Fibroblast of pulmonary artery (primary cell): ENCODE measurements at regions not wholly inside any gene's neighbourhood (a gene's known extent, or its start where the extent isn't known, plus 50 kb on each side); places are given as distances from the start of the nearest gene placed in this dataset.
A peak's percentile ranks its signal among the peaks of the same experiment; 100 is the strongest.

ENCODE experiments used
- DNase-seq: peaks from one replicate; pipeline ENCODE4 v3.0.0-alpha.2; 2010; ENCODE audit warnings: low read depth
- H3K4me3 ChIP-seq: replicated peaks from 2 replicates; pipeline ENCODE4 v1.5.1; 2011; ENCODE audit warnings: low read depth, mild to moderate bottlenecking, control low read depth, low read length, moderate library complexity
- CTCF ChIP-seq: IDR thresholded peaks from 2 replicates; pipeline ENCODE4 v1.5.1; 2011; ENCODE audit warnings: mild to moderate bottlenecking, control low read depth, low read length, inconsistent platforms; ENCODE audit errors: missing control alignments

DNA sequence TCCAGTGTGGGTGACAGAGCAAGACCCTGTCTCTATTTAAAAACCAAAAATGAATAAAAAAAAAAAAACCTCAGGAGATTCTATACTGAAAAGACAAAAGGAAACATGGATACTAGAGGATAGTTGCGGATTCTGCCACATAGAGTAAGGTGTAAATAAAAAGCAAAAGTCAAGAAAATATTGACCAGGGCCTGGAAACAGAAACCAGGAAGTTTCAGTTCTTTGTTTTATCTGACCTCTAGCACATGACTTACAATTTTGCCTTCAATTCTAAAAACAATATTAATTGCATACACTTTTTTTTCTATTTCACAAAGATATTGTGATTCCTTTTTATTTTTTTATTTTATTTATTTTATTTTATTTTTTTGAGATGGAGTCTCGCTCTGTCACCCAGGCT, 96.2 kb upstream of the NMUR2 start:
- H3K4me3 ChIP-seq: no peak overlapping the region
- no peak for TF ChIP-seq CTCF
- no peak for DNase-seq

DNA sequence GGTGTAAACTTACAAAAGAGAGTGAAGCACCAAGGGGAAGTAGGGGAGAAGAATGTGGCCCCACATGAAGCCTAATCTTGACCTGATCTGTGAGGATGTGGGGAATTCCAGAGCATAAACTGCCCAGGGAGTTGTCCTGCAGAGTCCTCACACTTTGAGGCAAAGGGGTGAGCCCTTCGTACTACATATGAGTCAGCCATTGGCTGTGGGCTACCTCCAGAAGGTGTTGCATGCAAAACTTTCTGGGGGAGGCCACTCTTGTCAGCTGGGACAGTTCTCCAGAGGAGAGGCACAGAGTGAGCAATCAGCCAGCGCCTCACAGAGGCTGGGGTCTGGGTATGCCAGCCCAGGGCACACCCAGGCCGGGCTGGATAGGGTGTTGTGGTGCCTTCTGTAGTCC, 98.1 kb upstream of the NMUR2 start:
- TF ChIP-seq CTCF: no peak
- no peak overlapping the region for H3K4me3 ChIP-seq

DNA sequence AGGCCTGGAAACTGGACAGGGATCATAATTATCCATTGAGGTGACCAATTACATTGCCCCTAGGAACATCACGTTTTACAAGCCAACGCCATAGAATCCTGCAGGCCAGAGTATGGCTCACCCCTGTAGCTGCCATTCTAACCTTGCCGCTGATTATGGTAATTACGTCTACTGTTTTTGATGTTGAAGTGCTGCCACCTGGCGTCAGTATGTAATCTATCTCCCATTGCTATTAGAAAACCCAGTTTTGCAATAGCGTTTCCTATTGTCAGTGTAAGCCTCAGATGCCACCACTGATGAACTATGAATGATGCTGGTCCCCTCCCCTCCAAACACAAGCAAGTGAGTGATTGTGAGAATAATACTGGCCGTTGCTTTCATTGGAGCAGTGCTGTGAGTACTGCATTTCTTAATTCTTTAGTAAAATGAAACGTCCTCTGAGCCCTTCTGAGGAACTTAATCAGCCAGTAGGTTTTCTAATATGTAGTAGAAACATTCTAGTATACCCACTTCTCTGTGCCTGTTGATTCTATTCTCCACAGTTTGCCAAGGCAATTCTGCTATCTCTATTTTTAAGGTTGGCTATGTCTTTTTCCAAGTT, 100.5 kb upstream of the NMUR2 start:
- no peak overlapping the region for H3K4me3 ChIP-seq
- peak; percentile 58 for DNase-seq
- TF ChIP-seq CTCF: peak; percentile 62

More for the DNA sequence above, 98.1 kb upstream of the NMUR2 start:
- no peak for DNase-seq

DNA sequence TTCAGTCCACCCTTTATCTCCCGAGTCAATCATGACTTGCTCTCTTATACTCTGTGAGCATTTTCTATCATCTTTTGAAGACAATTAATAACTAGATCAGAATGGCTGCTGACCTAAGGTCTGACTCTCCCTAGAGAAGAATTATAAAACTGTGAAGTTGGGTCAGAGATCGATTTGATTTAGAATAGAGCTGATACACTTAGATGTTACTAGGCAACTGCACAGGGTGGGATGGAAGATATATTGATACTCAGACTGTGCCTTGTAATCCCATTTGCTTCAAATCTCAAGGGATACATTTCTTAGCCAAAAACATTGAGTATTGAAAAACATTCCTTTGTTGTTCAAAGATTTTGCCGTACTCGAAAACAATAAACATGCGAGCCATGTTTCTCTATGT, 106.0 kb upstream of the NMUR2 start:
- TF ChIP-seq CTCF: no peak
- DNase-seq: no peak
- H3K4me3 ChIP-seq: no peak overlapping the region

DNA sequence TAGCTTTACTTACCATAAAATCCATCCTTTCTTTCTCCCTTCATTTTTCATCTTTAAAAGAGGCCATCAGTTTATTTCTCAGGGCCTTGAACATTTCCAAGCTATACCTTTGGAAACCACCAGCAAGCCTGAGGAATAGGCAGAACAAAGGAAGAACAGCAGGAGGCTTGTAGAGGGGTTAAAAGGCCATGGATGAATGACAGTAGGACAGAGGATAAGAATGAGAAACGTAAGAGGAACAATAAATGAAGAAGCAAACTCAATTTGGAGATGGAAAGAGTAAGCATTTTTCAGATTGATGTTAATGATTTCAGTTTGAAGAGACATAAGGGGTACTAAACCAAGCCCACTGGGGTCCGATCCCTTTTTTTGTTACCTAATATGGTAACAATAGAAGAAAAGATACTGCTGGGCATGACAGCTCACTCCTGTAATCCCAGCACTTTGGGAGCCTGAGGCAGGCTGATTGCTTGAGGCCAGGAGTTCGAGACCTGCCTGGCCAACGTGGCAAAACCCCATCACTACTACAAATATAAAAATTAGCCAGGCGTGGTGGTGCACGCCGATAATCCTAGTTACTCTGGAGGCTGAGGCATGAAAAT, 106.6 kb upstream of the NMUR2 start:
- TF ChIP-seq CTCF: no peak
- no peak for DNase-seq
- no peak overlapping the region for H3K4me3 ChIP-seq

DNA sequence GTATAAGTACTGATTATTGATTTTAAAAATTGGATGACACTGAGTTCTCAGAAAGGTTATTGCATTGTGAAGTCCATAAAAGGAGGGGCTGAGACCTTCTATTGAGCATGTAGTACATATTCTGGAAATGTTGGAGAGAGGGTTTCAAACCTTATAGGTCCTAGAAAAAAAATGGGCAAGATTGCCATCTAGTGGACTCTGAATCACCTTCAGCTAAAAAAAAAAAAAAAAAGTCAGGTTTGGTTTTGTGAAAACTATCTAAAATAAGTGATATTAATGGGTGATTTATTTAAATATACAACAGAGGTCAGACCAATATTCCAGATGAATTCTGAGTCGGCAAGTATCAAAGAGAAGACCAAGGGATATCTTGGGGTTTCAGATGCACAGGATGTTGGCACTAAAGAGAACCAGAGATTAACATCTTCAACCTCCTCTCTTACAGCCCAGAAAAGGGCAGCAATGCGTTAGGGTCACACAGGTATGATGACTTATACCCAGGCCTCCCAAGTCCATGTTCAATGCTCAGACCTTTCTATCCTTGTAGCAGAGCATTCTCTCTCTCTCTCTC, 109.8 kb upstream of the NMUR2 start:
- H3K4me3 ChIP-seq: no peak overlapping the region
- TF ChIP-seq CTCF: peak; percentile 42
- peak; percentile 32 for DNase-seq

DNA sequence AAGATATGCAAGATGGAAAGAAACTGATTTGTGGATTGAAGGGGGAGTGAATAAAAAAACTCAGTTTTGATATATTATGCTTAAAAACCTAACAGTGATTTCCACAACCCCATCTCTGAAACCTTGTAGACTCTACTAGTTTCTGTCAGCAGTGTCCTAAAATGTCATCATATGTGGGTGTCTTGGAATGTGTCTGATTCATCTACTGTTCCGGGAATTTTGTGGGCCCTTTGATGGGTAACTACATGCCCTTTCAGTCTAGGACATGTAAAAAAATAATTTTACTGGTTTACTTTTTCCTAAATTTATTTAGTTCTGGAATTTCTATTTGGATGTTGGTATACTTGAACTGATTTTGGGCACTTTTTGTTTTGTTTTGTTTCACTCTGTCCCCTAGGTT, 118.9 kb upstream of the NMUR2 start:
- no peak for DNase-seq
- H3K4me3 ChIP-seq: no peak overlapping the region
- no peak for TF ChIP-seq CTCF
